T-helper 2 cell treated with Interferon-gamma antibody and Interleukin-4, amounts not matched to agents 5 μg/mL and 100 μg/mL, for 36 hours (primary cell): ENCODE measurements at regions not wholly inside any gene's neighbourhood (a gene's known extent, or its start where the extent isn't known, plus 50 kb on each side); places are given as distances from the start of the nearest gene placed in this dataset.
"Not testable (repeated sequence)": the region's sequence is repeated elsewhere in the genome, so short reads cannot be mapped to it uniquely, and the experiment has no call there.

Experiments
- DNase-seq: peaks from one replicate; pipeline ENCODE4 v3.0.0; 2021; ENCODE audit warnings: low spot score
- H3K27ac Mint-ChIP-seq: one replicate; pipeline ENCODE4 v1.8.0; 2021; ENCODE audit warnings: mild to moderate bottlenecking, mixed read lengths
- H3K27me3 Mint-ChIP-seq: one replicate; pipeline ENCODE4 v1.8.0; 2021; ENCODE audit warnings: low read depth, mixed read lengths
- H3K36me3 Mint-ChIP-seq: one replicate; pipeline ENCODE4 v1.8.0; 2021; ENCODE audit warnings: low read depth, mixed read lengths
- H3K4me1 Mint-ChIP-seq: one replicate; pipeline ENCODE4 v1.8.0; 2021; ENCODE audit warnings: low read depth, mixed read lengths
- H3K4me3 Mint-ChIP-seq: one replicate; pipeline ENCODE4 v1.8.0; 2022; ENCODE audit warnings: mild to moderate bottlenecking, moderate library complexity, mixed read lengths
- H3K9me3 Mint-ChIP-seq: one replicate; pipeline ENCODE4 v1.8.0; 2021; ENCODE audit warnings: mixed read lengths

DNA sequence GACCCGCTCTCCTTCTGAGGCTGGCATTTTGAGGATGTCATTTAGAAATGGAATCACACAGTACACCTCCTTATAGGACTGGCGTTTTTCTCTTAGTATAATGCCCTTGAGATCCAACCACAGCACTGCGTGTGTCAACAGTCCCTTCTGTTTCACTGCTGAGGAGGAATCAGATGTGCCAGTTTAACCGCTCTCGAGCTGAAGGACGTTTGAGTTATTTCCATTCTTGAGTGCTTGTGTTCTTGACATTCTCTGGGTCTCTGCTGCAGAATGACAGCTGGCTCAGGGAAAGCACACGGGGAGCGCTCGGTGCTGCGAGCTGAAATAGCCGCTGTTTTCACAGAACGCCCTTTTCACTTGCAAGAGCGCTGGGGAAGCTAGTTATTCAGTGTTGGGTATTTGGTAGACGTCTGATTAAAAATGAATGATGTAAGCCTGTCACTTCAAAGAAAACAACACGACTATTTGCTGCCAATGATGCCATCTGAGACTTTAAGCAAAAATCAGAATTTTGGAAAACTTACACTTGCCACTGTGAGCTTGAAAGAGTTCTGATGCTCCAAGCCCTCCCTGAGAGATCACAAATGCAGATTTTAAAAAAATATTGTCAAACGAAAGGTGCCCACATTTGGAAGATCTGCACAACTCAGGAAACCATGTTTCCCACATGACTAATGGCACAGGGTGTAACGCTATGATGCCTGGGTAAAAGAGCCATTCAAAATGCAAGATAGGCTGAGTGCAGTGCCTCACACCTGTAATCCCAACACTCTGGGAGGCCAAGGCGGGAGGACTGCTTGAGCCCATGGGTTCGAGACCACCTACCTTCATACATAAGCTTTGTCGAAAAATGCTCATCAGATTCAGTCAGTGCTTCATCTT, 5358.4 kb upstream of the TPTE start:
- not testable (repeated sequence) for DNase-seq, H3K27me3 Mint-ChIP-seq, H3K27ac Mint-ChIP-seq, H3K9me3 Mint-ChIP-seq, H3K4me1 Mint-ChIP-seq, H3K4me3 Mint-ChIP-seq, H3K36me3 Mint-ChIP-seq

DNA sequence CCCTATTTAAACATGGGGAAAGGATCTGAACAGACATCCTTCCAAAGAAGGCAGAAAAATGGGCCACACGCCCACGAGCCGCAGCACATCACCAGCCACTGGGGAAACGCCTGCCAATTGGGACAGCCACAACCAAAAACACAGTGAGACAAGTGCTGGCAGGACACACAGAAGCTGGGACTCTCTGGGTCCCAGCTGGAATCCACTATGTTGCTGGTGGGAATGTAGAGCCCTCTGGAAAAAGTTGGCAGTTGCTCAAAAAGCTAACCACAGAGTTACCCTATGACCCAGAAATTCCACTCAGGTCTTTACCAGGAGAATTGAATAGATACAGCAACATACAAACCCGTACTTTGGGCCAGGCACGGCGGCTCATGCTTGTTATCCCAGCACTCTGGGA, 5355.6 kb upstream of the TPTE start:
- H3K36me3 Mint-ChIP-seq, result not testable (repeated sequence)

More for the DNA sequence above, 5355.6 kb upstream of the TPTE start:
- H3K27ac Mint-ChIP-seq, DNase-seq, H3K4me1 Mint-ChIP-seq, H3K9me3 Mint-ChIP-seq, H3K27me3 Mint-ChIP-seq, H3K4me3 Mint-ChIP-seq: not testable (repeated sequence)
